HEK293 (cell line): ENCODE measurements at regions not wholly inside any gene's neighbourhood (a gene's known extent, or its start where the extent isn't known, plus 50 kb on each side); places are given as distances from the start of the nearest gene placed in this dataset.

Source experiments
- CTCF ChIA-PET: fragments of 350-600 bp; formaldehyde crosslinking; extraction: SDS; loops from one replicate; lab custom pipeline; 2021; ENCODE audit warnings: antibody characterized with exemption; lab: Yijun Ruan, JAX
- POLR2A ChIA-PET: fragments of 300-600 bp; formaldehyde crosslinking; extraction: SDS; loops from one replicate; lab custom pipeline; 2020; ENCODE audit warnings: antibody characterized with exemption, inconsistent platforms; lab: Yijun Ruan, JAX
- H3K27ac ChIP-seq: fragments of 200-500 bp; sonication (Bioruptor generic); 2 replicates; pipeline ENCODE4 v1.5.1; 2014; ENCODE audit warnings: low read depth, low read length, control low read depth, inconsistent platforms; ENCODE audit errors: extremely low read depth
- H3K36me3 ChIP-seq, 2 experiments: fragments of 200-500 bp in 1 of 2; sonication (Bioruptor generic) in 1 of 2; 1 replicate in 1 of 2; 2 replicates in 1 of 2; pipeline ENCODE4 v1.5.1; 2014 to 2017; ENCODE audit warnings: inconsistent platforms in 2 of 2, low read length in 2 of 2; ENCODE audit not compliant: control insufficient read depth in 2 of 2, insufficient read depth in 1 of 2
- H3K4me1 ChIP-seq: fragments of 200-500 bp; sonication (Bioruptor generic); 2 replicates; pipeline ENCODE4 v1.5.1; 2014; ENCODE audit warnings: mild to moderate bottlenecking, low read length, inconsistent platforms; ENCODE audit not compliant: control insufficient read depth, insufficient read depth
- H3K4me3 ChIP-seq: 2 replicates; pipeline ENCODE4 v1.5.1; 2011; ENCODE audit warnings: low read depth, mild to moderate bottlenecking, control low read depth, low read length, moderate library complexity
- H3K9me3 ChIP-seq: fragments of 200-500 bp; sonication (Bioruptor generic); 2 replicates; pipeline ENCODE4 v1.5.1; 2014; ENCODE audit warnings: low read depth, low read length, inconsistent platforms; ENCODE audit not compliant: control insufficient read depth, insufficient read depth
- FEZF1 ChIP-seq: fragments of 450-650 bp; formaldehyde crosslinking; IDR thresholded peaks from 2 replicates; pipeline ENCODE4 v1.5.1; 2016; ENCODE audit warnings: missing biosample characterization, missing genetic modification characterization
- HOXD13 ChIP-seq: sonication (generic); formaldehyde crosslinking; IDR thresholded peaks from 2 replicates; pipeline ENCODE4 v1.8.0; 2022; ENCODE audit warnings: missing genetic modification reagents, borderline replicate concordance
- OSR2 ChIP-seq: fragments of 450-650 bp; formaldehyde crosslinking; IDR thresholded peaks from 2 replicates; pipeline ENCODE4 v1.5.1; 2016; ENCODE audit warnings: missing biosample characterization, missing genetic modification characterization
- SALL2 ChIP-seq: fragments of 450-650 bp; formaldehyde crosslinking; IDR thresholded peaks from 2 replicates; pipeline ENCODE4 v1.5.0; 2017; ENCODE audit warnings: missing biosample characterization, mild to moderate bottlenecking, missing genetic modification characterization, borderline replicate concordance
- SCRT2 ChIP-seq: fragments of 450-650 bp; formaldehyde crosslinking; IDR thresholded peaks from 2 replicates; pipeline ENCODE4 v1.5.1; 2016; ENCODE audit warnings: missing biosample characterization, missing genetic modification characterization
- YY1 ChIP-seq: fragments of 450-650 bp; formaldehyde crosslinking; IDR thresholded peaks from 2 replicates; pipeline ENCODE4 v1.5.1; 2018; ENCODE audit warnings: missing biosample characterization, missing genetic modification characterization
- ZBTB20 ChIP-seq: fragments of 450-650 bp; formaldehyde crosslinking; IDR thresholded peaks from 2 replicates; pipeline ENCODE4 v1.5.1; 2016; ENCODE audit warnings: missing biosample characterization, missing genetic modification characterization
- ZBTB7A ChIP-seq: fragments of 450-650 bp; formaldehyde crosslinking; IDR thresholded peaks from 2 replicates; pipeline ENCODE4 v1.5.1; 2016; ENCODE audit warnings: low read depth, missing biosample characterization, missing genetic modification characterization
- ZNF404 ChIP-seq: fragments of 450-650 bp; formaldehyde crosslinking; IDR thresholded peaks from 2 replicates; pipeline ENCODE4 v1.5.1; 2017; ENCODE audit warnings: missing biosample characterization, missing genetic modification characterization
- ZNF501 ChIP-seq: fragments of 450-650 bp; formaldehyde crosslinking; IDR thresholded peaks from 2 replicates; pipeline ENCODE4 v1.5.1; 2016; ENCODE audit warnings: missing biosample characterization, missing genetic modification characterization
- ZNF596 ChIP-seq: fragments of 450-650 bp; IDR thresholded peaks from 2 replicates; pipeline ENCODE4 v1.5.0; 2018; ENCODE audit warnings: missing biosample characterization, mild to moderate bottlenecking, missing genetic modification characterization, moderate library complexity
- ZNF624 ChIP-seq: fragments of 450-650 bp; formaldehyde crosslinking; IDR thresholded peaks from 2 replicates; pipeline ENCODE4 v1.5.1; 2017; ENCODE audit warnings: missing biosample characterization, missing genetic modification characterization
- ZNF76 ChIP-seq: fragments of 450-650 bp; formaldehyde crosslinking; IDR thresholded peaks from 2 replicates; pipeline ENCODE4; 2016; ENCODE audit warnings: low read depth, missing biosample characterization, missing genetic modification characterization, borderline replicate concordance
- TF ChIP-seq, protein P1 (sequence below): fragments of 450-650 bp; formaldehyde crosslinking; IDR thresholded peaks from 2 replicates; pipeline ENCODE4 v1.5.1; 2016; ENCODE audit warnings: missing biosample characterization, missing genetic modification characterization
- TF ChIP-seq, protein P2 (sequence below): fragments of 450-650 bp; formaldehyde crosslinking; IDR thresholded peaks from 2 replicates; pipeline ENCODE4 v1.5.1; 2016; ENCODE audit warnings: missing biosample characterization, missing genetic modification characterization
- TF ChIP-seq, protein P3 (sequence below): fragments of 450-650 bp; IDR thresholded peaks from 2 replicates; pipeline ENCODE4 v1.5.1; 2018; ENCODE audit warnings: missing biosample characterization, missing genetic modification characterization
- TF ChIP-seq, protein P4 (sequence below): sonication (generic); formaldehyde crosslinking; IDR thresholded peaks from 2 replicates; pipeline ENCODE4 v1.8.1; 2022; ENCODE audit warnings: mild to moderate bottlenecking, moderate library complexity, missing genetic modification reagents
- TF ChIP-seq, protein P5 (sequence below): fragments of 450-650 bp; formaldehyde crosslinking; IDR thresholded peaks from 2 replicates; pipeline ENCODE4 v1.5.1; 2016; ENCODE audit warnings: missing biosample characterization, missing genetic modification characterization
- TF ChIP-seq, protein P6 (sequence below): fragments of 450-650 bp; formaldehyde crosslinking; IDR thresholded peaks from 2 replicates; pipeline ENCODE4 v1.5.1; 2016; ENCODE audit warnings: missing biosample characterization, missing genetic modification characterization

DNA sequence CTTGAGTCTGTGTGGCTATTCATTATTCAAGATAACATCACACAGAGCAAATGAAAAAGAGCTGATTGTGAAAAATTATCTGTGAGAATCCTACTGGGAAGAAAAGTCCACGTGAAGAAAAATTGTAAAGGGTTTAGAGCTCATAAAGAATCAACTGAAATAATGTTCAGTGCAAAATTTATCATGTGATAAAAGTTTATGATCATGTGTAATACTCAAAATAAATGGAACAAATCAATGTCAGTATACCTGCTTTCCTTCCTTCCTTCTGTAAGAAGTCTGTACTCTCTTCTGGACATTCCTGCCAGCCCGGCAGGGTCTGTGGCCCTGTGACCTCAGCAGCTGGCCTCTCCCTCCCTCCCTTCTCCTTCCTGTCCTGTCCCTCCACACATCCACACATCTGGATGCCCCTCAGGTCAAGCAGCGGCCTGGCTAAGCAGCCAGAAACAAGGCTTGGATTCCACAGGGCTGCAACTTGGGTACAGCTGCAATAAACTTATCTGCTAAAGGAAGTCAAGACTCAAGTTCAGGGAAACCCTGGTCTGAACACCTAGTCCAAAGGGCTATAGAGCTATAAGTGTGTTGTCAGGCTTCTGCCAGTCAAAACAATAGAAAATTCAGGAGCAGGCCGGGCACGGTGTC is 172.1 kb downstream of the MREG start:
- TF ChIP-seq, protein P1, sequence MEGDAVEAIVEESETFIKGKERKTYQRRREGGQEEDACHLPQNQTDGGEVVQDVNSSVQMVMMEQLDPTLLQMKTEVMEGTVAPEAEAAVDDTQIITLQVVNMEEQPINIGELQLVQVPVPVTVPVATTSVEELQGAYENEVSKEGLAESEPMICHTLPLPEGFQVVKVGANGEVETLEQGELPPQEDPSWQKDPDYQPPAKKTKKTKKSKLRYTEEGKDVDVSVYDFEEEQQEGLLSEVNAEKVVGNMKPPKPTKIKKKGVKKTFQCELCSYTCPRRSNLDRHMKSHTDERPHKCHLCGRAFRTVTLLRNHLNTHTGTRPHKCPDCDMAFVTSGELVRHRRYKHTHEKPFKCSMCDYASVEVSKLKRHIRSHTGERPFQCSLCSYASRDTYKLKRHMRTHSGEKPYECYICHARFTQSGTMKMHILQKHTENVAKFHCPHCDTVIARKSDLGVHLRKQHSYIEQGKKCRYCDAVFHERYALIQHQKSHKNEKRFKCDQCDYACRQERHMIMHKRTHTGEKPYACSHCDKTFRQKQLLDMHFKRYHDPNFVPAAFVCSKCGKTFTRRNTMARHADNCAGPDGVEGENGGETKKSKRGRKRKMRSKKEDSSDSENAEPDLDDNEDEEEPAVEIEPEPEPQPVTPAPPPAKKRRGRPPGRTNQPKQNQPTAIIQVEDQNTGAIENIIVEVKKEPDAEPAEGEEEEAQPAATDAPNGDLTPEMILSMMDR (tag by site-specific recombination), result no peak
- TF ChIP-seq, protein P2, sequence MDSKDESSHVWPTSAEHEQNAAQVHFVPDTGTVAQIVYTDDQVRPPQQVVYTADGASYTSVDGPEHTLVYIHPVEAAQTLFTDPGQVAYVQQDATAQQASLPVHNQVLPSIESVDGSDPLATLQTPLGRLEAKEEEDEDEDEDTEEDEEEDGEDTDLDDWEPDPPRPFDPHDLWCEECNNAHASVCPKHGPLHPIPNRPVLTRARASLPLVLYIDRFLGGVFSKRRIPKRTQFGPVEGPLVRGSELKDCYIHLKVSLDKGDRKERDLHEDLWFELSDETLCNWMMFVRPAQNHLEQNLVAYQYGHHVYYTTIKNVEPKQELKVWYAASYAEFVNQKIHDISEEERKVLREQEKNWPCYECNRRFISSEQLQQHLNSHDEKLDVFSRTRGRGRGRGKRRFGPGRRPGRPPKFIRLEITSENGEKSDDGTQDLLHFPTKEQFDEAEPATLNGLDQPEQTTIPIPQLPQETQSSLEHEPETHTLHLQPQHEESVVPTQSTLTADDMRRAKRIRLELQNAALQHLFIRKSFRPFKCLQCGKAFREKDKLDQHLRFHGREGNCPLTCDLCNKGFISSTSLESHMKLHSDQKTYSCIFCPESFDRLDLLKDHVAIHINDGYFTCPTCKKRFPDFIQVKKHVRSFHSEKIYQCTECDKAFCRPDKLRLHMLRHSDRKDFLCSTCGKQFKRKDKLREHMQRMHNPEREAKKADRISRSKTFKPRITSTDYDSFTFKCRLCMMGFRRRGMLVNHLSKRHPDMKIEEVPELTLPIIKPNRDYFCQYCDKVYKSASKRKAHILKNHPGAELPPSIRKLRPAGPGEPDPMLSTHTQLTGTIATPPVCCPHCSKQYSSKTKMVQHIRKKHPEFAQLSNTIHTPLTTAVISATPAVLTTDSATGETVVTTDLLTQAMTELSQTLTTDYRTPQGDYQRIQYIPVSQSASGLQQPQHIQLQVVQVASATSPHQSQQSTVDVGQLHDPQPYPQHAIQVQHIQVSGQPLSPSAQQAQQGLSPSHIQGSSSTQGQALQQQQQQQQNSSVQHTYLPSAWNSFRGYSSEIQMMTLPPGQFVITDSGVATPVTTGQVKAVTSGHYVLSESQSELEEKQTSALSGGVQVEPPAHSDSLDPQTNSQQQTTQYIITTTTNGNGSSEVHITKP (tag by site-specific recombination), result no peak
- TF ChIP-seq YY1 (tag by site-specific recombination) (no peak), ZNF596 (no peak), OSR2 (tag by site-specific recombination) (no peak), SCRT2 (no peak), ZNF404 (tag by site-specific recombination) (no peak), ZBTB7A (tag by site-specific recombination) (no peak), ZNF76 (tag by site-specific recombination) (no peak), ZNF501 (tag by site-specific recombination) (no peak), HOXD13 (CRISPR knock-in tag) (no peak), SALL2 (tag by site-specific recombination) (no peak), ZNF624 (tag by site-specific recombination) (no peak), FEZF1 (tag by site-specific recombination) (no peak), ZBTB20 (tag by site-specific recombination) (no peak)
- TF ChIP-seq, protein P3, sequence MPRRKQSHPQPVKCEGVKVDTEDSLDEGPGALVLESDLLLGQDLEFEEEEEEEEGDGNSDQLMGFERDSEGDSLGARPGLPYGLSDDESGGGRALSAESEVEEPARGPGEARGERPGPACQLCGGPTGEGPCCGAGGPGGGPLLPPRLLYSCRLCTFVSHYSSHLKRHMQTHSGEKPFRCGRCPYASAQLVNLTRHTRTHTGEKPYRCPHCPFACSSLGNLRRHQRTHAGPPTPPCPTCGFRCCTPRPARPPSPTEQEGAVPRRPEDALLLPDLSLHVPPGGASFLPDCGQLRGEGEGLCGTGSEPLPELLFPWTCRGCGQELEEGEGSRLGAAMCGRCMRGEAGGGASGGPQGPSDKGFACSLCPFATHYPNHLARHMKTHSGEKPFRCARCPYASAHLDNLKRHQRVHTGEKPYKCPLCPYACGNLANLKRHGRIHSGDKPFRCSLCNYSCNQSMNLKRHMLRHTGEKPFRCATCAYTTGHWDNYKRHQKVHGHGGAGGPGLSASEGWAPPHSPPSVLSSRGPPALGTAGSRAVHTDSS (tag by site-specific recombination), result no peak
- TF ChIP-seq, protein P4, sequence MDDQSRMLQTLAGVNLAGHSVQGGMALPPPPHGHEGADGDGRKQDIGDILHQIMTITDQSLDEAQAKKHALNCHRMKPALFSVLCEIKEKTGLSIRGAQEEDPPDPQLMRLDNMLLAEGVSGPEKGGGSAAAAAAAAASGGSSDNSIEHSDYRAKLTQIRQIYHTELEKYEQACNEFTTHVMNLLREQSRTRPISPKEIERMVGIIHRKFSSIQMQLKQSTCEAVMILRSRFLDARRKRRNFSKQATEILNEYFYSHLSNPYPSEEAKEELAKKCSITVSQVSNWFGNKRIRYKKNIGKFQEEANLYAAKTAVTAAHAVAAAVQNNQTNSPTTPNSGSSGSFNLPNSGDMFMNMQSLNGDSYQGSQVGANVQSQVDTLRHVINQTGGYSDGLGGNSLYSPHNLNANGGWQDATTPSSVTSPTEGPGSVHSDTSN, result no peak
- TF ChIP-seq, protein P5, sequence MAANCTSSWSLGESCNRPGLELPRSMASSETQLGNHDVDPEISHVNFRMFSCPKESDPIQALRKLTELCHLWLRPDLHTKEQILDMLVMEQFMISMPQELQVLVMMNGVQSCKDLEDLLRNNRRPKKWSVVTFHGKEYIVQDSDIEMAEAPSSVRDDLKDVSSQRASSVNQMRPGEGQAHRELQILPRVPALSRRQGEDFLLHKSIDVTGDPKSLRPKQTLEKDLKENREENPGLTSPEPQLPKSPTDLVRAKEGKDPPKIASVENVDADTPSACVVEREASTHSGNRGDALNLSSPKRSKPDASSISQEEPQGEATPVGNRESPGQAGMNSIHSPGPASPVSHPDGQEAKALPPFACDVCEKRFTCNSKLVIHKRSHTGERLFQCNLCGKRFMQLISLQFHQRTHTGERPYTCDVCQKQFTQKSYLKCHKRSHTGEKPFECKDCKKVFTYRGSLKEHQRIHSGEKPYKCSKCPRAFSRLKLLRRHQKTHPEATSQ (tag by site-specific recombination), result no peak
- TF ChIP-seq, protein P6, sequence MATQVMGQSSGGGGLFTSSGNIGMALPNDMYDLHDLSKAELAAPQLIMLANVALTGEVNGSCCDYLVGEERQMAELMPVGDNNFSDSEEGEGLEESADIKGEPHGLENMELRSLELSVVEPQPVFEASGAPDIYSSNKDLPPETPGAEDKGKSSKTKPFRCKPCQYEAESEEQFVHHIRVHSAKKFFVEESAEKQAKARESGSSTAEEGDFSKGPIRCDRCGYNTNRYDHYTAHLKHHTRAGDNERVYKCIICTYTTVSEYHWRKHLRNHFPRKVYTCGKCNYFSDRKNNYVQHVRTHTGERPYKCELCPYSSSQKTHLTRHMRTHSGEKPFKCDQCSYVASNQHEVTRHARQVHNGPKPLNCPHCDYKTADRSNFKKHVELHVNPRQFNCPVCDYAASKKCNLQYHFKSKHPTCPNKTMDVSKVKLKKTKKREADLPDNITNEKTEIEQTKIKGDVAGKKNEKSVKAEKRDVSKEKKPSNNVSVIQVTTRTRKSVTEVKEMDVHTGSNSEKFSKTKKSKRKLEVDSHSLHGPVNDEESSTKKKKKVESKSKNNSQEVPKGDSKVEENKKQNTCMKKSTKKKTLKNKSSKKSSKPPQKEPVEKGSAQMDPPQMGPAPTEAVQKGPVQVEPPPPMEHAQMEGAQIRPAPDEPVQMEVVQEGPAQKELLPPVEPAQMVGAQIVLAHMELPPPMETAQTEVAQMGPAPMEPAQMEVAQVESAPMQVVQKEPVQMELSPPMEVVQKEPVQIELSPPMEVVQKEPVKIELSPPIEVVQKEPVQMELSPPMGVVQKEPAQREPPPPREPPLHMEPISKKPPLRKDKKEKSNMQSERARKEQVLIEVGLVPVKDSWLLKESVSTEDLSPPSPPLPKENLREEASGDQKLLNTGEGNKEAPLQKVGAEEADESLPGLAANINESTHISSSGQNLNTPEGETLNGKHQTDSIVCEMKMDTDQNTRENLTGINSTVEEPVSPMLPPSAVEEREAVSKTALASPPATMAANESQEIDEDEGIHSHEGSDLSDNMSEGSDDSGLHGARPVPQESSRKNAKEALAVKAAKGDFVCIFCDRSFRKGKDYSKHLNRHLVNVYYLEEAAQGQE (tag by site-specific recombination), result no peak
- no peaks in the 10 kb centered on the region for H3K9me3 ChIP-seq
- POLR2A ChIA-PET, result interaction anchor here (0.7 kb wide), 1 partner anchor 91 kb away, joined by 3 read pairs; no protein-coding TSS in a partner anchor
- H3K4me1 ChIP-seq, result no peaks in the 10 kb centered on the region
- no peak overlapping the region for H3K4me3 ChIP-seq
- H3K27ac ChIP-seq, result no peak overlapping the region
- CTCF ChIA-PET, result interaction anchor here (0.7 to 1.0 kb wide), 2 partner anchors 11 to 169 kb away, joined by 4 to 6 read pairs; no protein-coding TSS in a partner anchor
- H3K36me3 ChIP-seq, result no peaks in the 10 kb centered on the region
